HCT116 (cell line): ENCODE measurements at regions not wholly inside any gene's neighbourhood (a gene's known extent, or its start where the extent isn't known, plus 50 kb on each side); places are given as distances from the start of the nearest gene placed in this dataset.

Source experiments
- CEBPB ChIP-seq: IDR thresholded peaks from 2 replicates; pipeline ENCODE4 v1.6.1; 2012; ENCODE audit warnings: low read depth
- EGR1 ChIP-seq: IDR thresholded peaks from 2 replicates; pipeline ENCODE4 v1.6.1; 2012; ENCODE audit warnings: low read depth
- EZH2 ChIP-seq: fragments of 200-600 bp; sonication (generic); IDR thresholded peaks from 2 replicates; pipeline ENCODE4 v1.6.1; 2017; ENCODE audit warnings: antibody characterized with exemption, mixed run types
- EZH2phosphoT487 ChIP-seq: fragments of 200-600 bp; IDR thresholded peaks from 2 replicates; pipeline ENCODE4 v1.6.1; 2018; ENCODE audit warnings: antibody characterized with exemption, borderline replicate concordance
- POLR2A ChIP-seq: IDR thresholded peaks from 2 replicates; pipeline ENCODE4 v1.7.0; 2011; ENCODE audit warnings: borderline replicate concordance; ENCODE audit not compliant: insufficient read depth, insufficient read length; ENCODE audit errors: extremely low read depth
- POLR2AphosphoS5 ChIP-seq: IDR thresholded peaks from 2 replicates; pipeline ENCODE4 v1.6.1; 2011; ENCODE audit warnings: mild to moderate bottlenecking, low read depth, low read length, moderate library complexity
- SIN3A ChIP-seq: IDR thresholded peaks from 2 replicates; pipeline ENCODE4 v1.6.1; 2012; ENCODE audit warnings: low read depth
- SP1 ChIP-seq: IDR thresholded peaks from 2 replicates; pipeline ENCODE4 v1.6.1; 2012; ENCODE audit warnings: low read depth
- ZBTB33 ChIP-seq: IDR thresholded peaks from 2 replicates; pipeline ENCODE4 v1.6.1; 2011; ENCODE audit warnings: mild to moderate bottlenecking, low read length, moderate library complexity; ENCODE audit not compliant: insufficient replicate concordance; ENCODE audit errors: extremely low read depth
- TF ChIP-seq, protein P1 (sequence below), 3 experiments: fragments of 200-600 bp in 1 of 3; sonication (generic) in 1 of 3; IDR thresholded peaks in 2 of 3; conservative IDR thresholded peaks in 1 of 3; 2 replicates each; pipeline ENCODE4 v1.5.1; 2012 to 2017; ENCODE audit warnings: low read depth in 2 of 3, low read length in 2 of 3, antibody characterized with exemption in 1 of 3, borderline replicate concordance in 1 of 3, control low read depth in 1 of 3, mild to moderate bottlenecking in 1 of 3, mixed read lengths in 1 of 3, mixed run types in 1 of 3, moderate library complexity in 1 of 3; ENCODE audit not compliant: insufficient read depth in 1 of 3
- TF ChIP-seq, protein P2 (sequence below): IDR thresholded peaks from 2 replicates; pipeline ENCODE4 v1.6.1; 2012

GRCh38 chr13:48586591-48587103, 53.8 kb upstream of the RCBTB2 start:
- TF ChIP-seq CEBPB (no peak), EZH2phosphoT487 (no peak), POLR2A (no peak), SP1 (no peak), SIN3A (no peak), EZH2 (no peak), POLR2AphosphoS5 (no peak), EGR1 (no peak), ZBTB33 (no peak)
- TF ChIP-seq, protein P1, sequence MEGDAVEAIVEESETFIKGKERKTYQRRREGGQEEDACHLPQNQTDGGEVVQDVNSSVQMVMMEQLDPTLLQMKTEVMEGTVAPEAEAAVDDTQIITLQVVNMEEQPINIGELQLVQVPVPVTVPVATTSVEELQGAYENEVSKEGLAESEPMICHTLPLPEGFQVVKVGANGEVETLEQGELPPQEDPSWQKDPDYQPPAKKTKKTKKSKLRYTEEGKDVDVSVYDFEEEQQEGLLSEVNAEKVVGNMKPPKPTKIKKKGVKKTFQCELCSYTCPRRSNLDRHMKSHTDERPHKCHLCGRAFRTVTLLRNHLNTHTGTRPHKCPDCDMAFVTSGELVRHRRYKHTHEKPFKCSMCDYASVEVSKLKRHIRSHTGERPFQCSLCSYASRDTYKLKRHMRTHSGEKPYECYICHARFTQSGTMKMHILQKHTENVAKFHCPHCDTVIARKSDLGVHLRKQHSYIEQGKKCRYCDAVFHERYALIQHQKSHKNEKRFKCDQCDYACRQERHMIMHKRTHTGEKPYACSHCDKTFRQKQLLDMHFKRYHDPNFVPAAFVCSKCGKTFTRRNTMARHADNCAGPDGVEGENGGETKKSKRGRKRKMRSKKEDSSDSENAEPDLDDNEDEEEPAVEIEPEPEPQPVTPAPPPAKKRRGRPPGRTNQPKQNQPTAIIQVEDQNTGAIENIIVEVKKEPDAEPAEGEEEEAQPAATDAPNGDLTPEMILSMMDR (IDR thresholded peaks at IDR 0.05 in 2 of 3, conservative IDR thresholded peaks at IDR 0.05 in 1 of 3; ENCODE audit: borderline replicate concordance in 1 of 3, insufficient read depth in 1 of 3, low read depth in 2 of 3, low read length in 2 of 3), result no peak
- TF ChIP-seq, protein P2, sequence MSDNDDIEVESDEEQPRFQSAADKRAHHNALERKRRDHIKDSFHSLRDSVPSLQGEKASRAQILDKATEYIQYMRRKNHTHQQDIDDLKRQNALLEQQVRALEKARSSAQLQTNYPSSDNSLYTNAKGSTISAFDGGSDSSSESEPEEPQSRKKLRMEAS, result no peak
